ENCODE measurements at regions not wholly inside any gene's neighbourhood (a gene's known extent, or its start where the extent isn't known, plus 50 kb on each side); places are given as distances from the start of the nearest gene placed in this dataset.
A peak's percentile ranks its signal among the peaks of the same experiment; 100 is the strongest.

GRCh38 chr2:41399437-41400087 lies 648.3 kb upstream of the PKDCC start:
- no peak for DNase-seq (ENCODE audit: low read depth)
- no peak for TF ChIP-seq CTCF (conservative IDR thresholded peaks at IDR 0.05; ENCODE audit: control insufficient read depth, insufficient read depth, low read depth, low read length)
- H3K4me3 ChIP-seq (ENCODE audit: control insufficient read depth, low read depth, low read length), result no peak overlapping the region

- peak; percentile 34 for TF ChIP-seq CTCF (conservative IDR thresholded peaks at IDR 0.05; ENCODE audit: control insufficient read depth, insufficient read depth, low read depth, low read length)
Measured at GRCh38 chr2:41400088-41400665, 647.6 kb upstream of the PKDCC start.

GRCh38 chr2:41405441-41405840 lies 642.4 kb upstream of the PKDCC start:
- DNase-seq (ENCODE audit: low read depth), result no peak
- H3K4me3 ChIP-seq (ENCODE audit: control insufficient read depth, low read depth, low read length), result no peak overlapping the region
- TF ChIP-seq CTCF (conservative IDR thresholded peaks at IDR 0.05; ENCODE audit: control insufficient read depth, insufficient read depth, low read depth, low read length), result no peak

More at GRCh38 chr2:41400088-41400665, 647.6 kb upstream of the PKDCC start:
- DNase-seq (ENCODE audit: low read depth), result peak; percentile 15
- H3K4me3 ChIP-seq (ENCODE audit: control insufficient read depth, low read depth, low read length), result no peak overlapping the region

GRCh38 chr2:41409328-41409727 lies 638.5 kb upstream of the PKDCC start:
- DNase-seq (ENCODE audit: low read depth), result no peak
- no peak overlapping the region for H3K4me3 ChIP-seq (ENCODE audit: control insufficient read depth, low read depth, low read length)
- no peak for TF ChIP-seq CTCF (conservative IDR thresholded peaks at IDR 0.05; ENCODE audit: control insufficient read depth, insufficient read depth, low read depth, low read length)

GRCh38 chr2:41410011-41410410 lies 637.8 kb upstream of the PKDCC start:
- DNase-seq (ENCODE audit: low read depth), result no peak
- no peak for TF ChIP-seq CTCF (conservative IDR thresholded peaks at IDR 0.05; ENCODE audit: control insufficient read depth, insufficient read depth, low read depth, low read length)
- H3K4me3 ChIP-seq (ENCODE audit: control insufficient read depth, low read depth, low read length), result no peak overlapping the region

GRCh38 chr2:41413813-41414485 lies 633.9 kb upstream of the PKDCC start:
- no peak overlapping the region for H3K4me3 ChIP-seq (ENCODE audit: control insufficient read depth, low read depth, low read length)
- TF ChIP-seq CTCF (conservative IDR thresholded peaks at IDR 0.05; ENCODE audit: control insufficient read depth, insufficient read depth, low read depth, low read length), result no peak
- DNase-seq (ENCODE audit: low read depth), result no peak

Measured in fibroblast of mammary gland (primary cell).